Stimulated activated CD4-positive, alpha-beta T cell treated with anti-CD3 and anti-CD28 coated beads, Interleukin-4, amount 100 ng/mL, for 24 hours (primary cell): ENCODE measurements at regions not wholly inside any gene's neighbourhood (a gene's known extent, or its start where the extent isn't known, plus 50 kb on each side); places are given as distances from the start of the nearest gene placed in this dataset.

ENCODE experiments used
- DNase-seq: peaks from one replicate; pipeline ENCODE4 v3.0.0-alpha.2; 2020

- no peak for DNase-seq
Measured at GRCh38 chr2:190810981-190811587, 69.5 kb upstream of the GLS start.

GRCh38 chr2:190811811-190812210 is 68.8 kb upstream of the GLS start:
- no peak for DNase-seq

GRCh38 chr2:190812506-190813294 is 67.9 kb upstream of the GLS start:
- no peak for DNase-seq

GRCh38 chr2:190815226-190815625 is 65.4 kb upstream of the GLS start:
- no peak for DNase-seq

- DNase-seq: no peak
Measured at GRCh38 chr2:190817082-190817481, 63.5 kb upstream of the GLS start.

GRCh38 chr2:190819840-190820301 is 60.8 kb upstream of the GLS start:
- no peak for DNase-seq

- DNase-seq: no peak
Measured at GRCh38 chr2:190820416-190820815, 60.2 kb upstream of the GLS start.

GRCh38 chr2:190822043-190822442 is 58.6 kb upstream of the GLS start:
- no peak for DNase-seq

GRCh38 chr2:190827720-190828119 is 52.9 kb upstream of the GLS start:
- no peak for DNase-seq

- DNase-seq: peak; percentile 5
Measured at GRCh38 chr2:190829642-190830041, 51.0 kb upstream of the GLS start.
